ENCODE measurements at regions not wholly inside any gene's neighbourhood (a gene's known extent, or its start where the extent isn't known, plus 50 kb on each side); places are given as distances from the start of the nearest gene placed in this dataset.

GRCh38 chr9:108628316-108628715 is 227.5 kb downstream of the ACTL7B start:
- H3K18ac ChIP-seq (ENCODE audit: low read depth in 1 of 2, low read length in 2 of 2): no peak overlapping the region

GRCh38 chr9:108626743-108627142 is 229.0 kb downstream of the ACTL7B start:
- Histone ChIP-seq H2AK5ac (ENCODE audit: low read length, severe bottlenecking) (no peak overlapping the region), H3K18ac (ENCODE audit: low read depth in 1 of 2, low read length in 2 of 2) (no peak overlapping the region), H3K4ac (ENCODE audit: low read depth in 1 of 2, low read length in 2 of 2) (no peak overlapping the region), H4K8ac (ENCODE audit: low read length) (no peak overlapping the region), H3K9me3 (ENCODE audit: control insufficient read depth, low read length) (no peaks in the 10 kb centered on the region), H3K4me1 (ENCODE audit: control insufficient read depth, insufficient read depth, low read depth, low read length) (no peaks in the 10 kb centered on the region), H2BK5ac (ENCODE audit: low read depth, low read length, poor library complexity, severe bottlenecking) (no peak overlapping the region), H3K4me3 (ENCODE audit: insufficient read depth in 1 of 2, low read depth in 1 of 2, low read length in 2 of 2) (no peak overlapping the region), H2BK120ac (ENCODE audit: low read depth, low read length) (no peak overlapping the region), H4K91ac (ENCODE audit: low read length) (no peak overlapping the region), H3K4me2 (ENCODE audit: low read length, poor library complexity, severe bottlenecking) (no peak overlapping the region), H2BK12ac (ENCODE audit: low read length in 2 of 2) (no peak overlapping the region), H3K27me3 (ENCODE audit: control insufficient read depth in 1 of 2, insufficient read depth in 1 of 2, low read length in 2 of 2) (no peaks in the 10 kb centered on the region), H3K79me1 (replicated peaks; ENCODE audit: low read length, poor library complexity, severe bottlenecking) (no peaks in the 10 kb centered on the region), H3K27ac (ENCODE audit: low read length, poor library complexity, severe bottlenecking) (no peak overlapping the region), H3K36me3 (ENCODE audit: control insufficient read depth in 1 of 2, insufficient read depth in 2 of 2, low read depth in 1 of 2, low read length in 2 of 2) (no peaks in the 10 kb centered on the region), H2BK15ac (ENCODE audit: low read depth, poor library complexity, severe bottlenecking) (no peak overlapping the region), H2AFZ (ENCODE audit: low read depth, low read length) (no peak overlapping the region), H3K23ac (ENCODE audit: low read length in 2 of 2) (no peak overlapping the region), H3K14ac (ENCODE audit: low read length in 2 of 2) (no peak overlapping the region), H3K9ac (ENCODE audit: low read length) (no peak overlapping the region)
- 97% methylated on average over 17 of the region's 19 CpGs for WGBS
- DNase-seq: no peak

More at GRCh38 chr9:108628316-108628715, 227.5 kb downstream of the ACTL7B start:
- no peak overlapping the region for H3K4ac ChIP-seq (ENCODE audit: low read depth in 1 of 2, low read length in 2 of 2)
- no peak overlapping the region for H4K91ac ChIP-seq (ENCODE audit: low read length)
- no peaks in the 10 kb centered on the region for H3K36me3 ChIP-seq (ENCODE audit: control insufficient read depth in 1 of 2, insufficient read depth in 2 of 2, low read depth in 1 of 2, low read length in 2 of 2)
- no peak overlapping the region for H2AK5ac ChIP-seq (ENCODE audit: low read length, severe bottlenecking)
- H3K9me3 ChIP-seq (ENCODE audit: control insufficient read depth, low read length): no peaks in the 10 kb centered on the region
- H3K27me3 ChIP-seq (ENCODE audit: control insufficient read depth in 1 of 2, insufficient read depth in 1 of 2, low read length in 2 of 2): no peaks in the 10 kb centered on the region
- H3K4me3 ChIP-seq (ENCODE audit: insufficient read depth in 1 of 2, low read depth in 1 of 2, low read length in 2 of 2): no peak overlapping the region
- no peak overlapping the region for H3K23ac ChIP-seq (ENCODE audit: low read length in 2 of 2)
- no peak overlapping the region for H4K8ac ChIP-seq (ENCODE audit: low read length)
- no peak overlapping the region for H2BK12ac ChIP-seq (ENCODE audit: low read length in 2 of 2)
- no peaks in the 10 kb centered on the region for H3K79me1 ChIP-seq (replicated peaks; ENCODE audit: low read length, poor library complexity, severe bottlenecking)
- no peak overlapping the region for H2BK5ac ChIP-seq (ENCODE audit: low read depth, low read length, poor library complexity, severe bottlenecking)
- no peak for DNase-seq
- no peak overlapping the region for H3K4me2 ChIP-seq (ENCODE audit: low read length, poor library complexity, severe bottlenecking)
- H2AFZ ChIP-seq (ENCODE audit: low read depth, low read length): no peak overlapping the region
- no peak overlapping the region for H3K14ac ChIP-seq (ENCODE audit: low read length in 2 of 2)
- H3K9ac ChIP-seq (ENCODE audit: low read length): no peak overlapping the region
- H2BK15ac ChIP-seq (ENCODE audit: low read depth, poor library complexity, severe bottlenecking): no peak overlapping the region
- no peaks in the 10 kb centered on the region for H3K4me1 ChIP-seq (ENCODE audit: control insufficient read depth, insufficient read depth, low read depth, low read length)
- no peak overlapping the region for H3K27ac ChIP-seq (ENCODE audit: low read length, poor library complexity, severe bottlenecking)
- no peak overlapping the region for H2BK120ac ChIP-seq (ENCODE audit: low read depth, low read length)

- Histone ChIP-seq H3K27me3 (ENCODE audit: control insufficient read depth in 1 of 2, insufficient read depth in 1 of 2, low read length in 2 of 2) (peaks cover 0 to 5% of the 10 kb centered on the region in 2 experiments), H3K4me2 (ENCODE audit: low read length, poor library complexity, severe bottlenecking) (no peak overlapping the region), H2AK5ac (ENCODE audit: low read length, severe bottlenecking) (no peak overlapping the region), H2BK12ac (ENCODE audit: low read length in 2 of 2) (no peak overlapping the region), H3K4ac (ENCODE audit: low read depth in 1 of 2, low read length in 2 of 2) (no peak overlapping the region), H3K79me1 (replicated peaks; ENCODE audit: low read length, poor library complexity, severe bottlenecking) (no peaks in the 10 kb centered on the region), H3K14ac (ENCODE audit: low read length in 2 of 2) (no peak overlapping the region), H3K4me3 (ENCODE audit: insufficient read depth in 1 of 2, low read depth in 1 of 2, low read length in 2 of 2) (no peak overlapping the region), H3K9me3 (ENCODE audit: control insufficient read depth, low read length) (no peaks in the 10 kb centered on the region), H4K91ac (ENCODE audit: low read length) (no peak overlapping the region), H3K36me3 (ENCODE audit: control insufficient read depth in 1 of 2, insufficient read depth in 2 of 2, low read depth in 1 of 2, low read length in 2 of 2) (no peaks in the 10 kb centered on the region), H2BK5ac (ENCODE audit: low read depth, low read length, poor library complexity, severe bottlenecking) (no peak overlapping the region), H2AFZ (ENCODE audit: low read depth, low read length) (no peak overlapping the region), H4K8ac (ENCODE audit: low read length) (no peak overlapping the region), H3K9ac (ENCODE audit: low read length) (no peak overlapping the region), H3K27ac (ENCODE audit: low read length, poor library complexity, severe bottlenecking) (no peak overlapping the region), H2BK120ac (ENCODE audit: low read depth, low read length) (no peak overlapping the region), H3K4me1 (ENCODE audit: control insufficient read depth, insufficient read depth, low read depth, low read length) (no peaks in the 10 kb centered on the region), H3K23ac (ENCODE audit: low read length in 2 of 2) (no peak overlapping the region), H2BK15ac (ENCODE audit: low read depth, poor library complexity, severe bottlenecking) (no peak overlapping the region), H3K18ac (ENCODE audit: low read depth in 1 of 2, low read length in 2 of 2) (no peak overlapping the region)
- no peak for DNase-seq
- 93% methylated on average over 2 of the region's 3 CpGs for WGBS
These were observed 233.6 kb downstream of the ACTL7B start for GRCh38 chr9:108621991-108622855.

- Histone ChIP-seq H4K8ac (ENCODE audit: low read length) (no peak overlapping the region), H3K4me2 (ENCODE audit: low read length, poor library complexity, severe bottlenecking) (no peak overlapping the region), H3K27me3 (ENCODE audit: control insufficient read depth in 1 of 2, insufficient read depth in 1 of 2, low read length in 2 of 2) (peaks cover 0 to 5% of the 10 kb centered on the region in 2 experiments), H3K79me1 (replicated peaks; ENCODE audit: low read length, poor library complexity, severe bottlenecking) (no peaks in the 10 kb centered on the region), H2BK120ac (ENCODE audit: low read depth, low read length) (no peak overlapping the region), H3K36me3 (ENCODE audit: control insufficient read depth in 1 of 2, insufficient read depth in 2 of 2, low read depth in 1 of 2, low read length in 2 of 2) (no peaks in the 10 kb centered on the region), H3K4ac (ENCODE audit: low read depth in 1 of 2, low read length in 2 of 2) (no peak overlapping the region), H3K18ac (ENCODE audit: low read depth in 1 of 2, low read length in 2 of 2) (no peak overlapping the region), H3K23ac (ENCODE audit: low read length in 2 of 2) (no peak overlapping the region), H4K91ac (ENCODE audit: low read length) (no peak overlapping the region), H3K27ac (ENCODE audit: low read length, poor library complexity, severe bottlenecking) (no peak overlapping the region), H2BK12ac (ENCODE audit: low read length in 2 of 2) (no peak overlapping the region), H2AK5ac (ENCODE audit: low read length, severe bottlenecking) (no peak overlapping the region), H3K14ac (ENCODE audit: low read length in 2 of 2) (no peak overlapping the region), H3K4me3 (ENCODE audit: insufficient read depth in 1 of 2, low read depth in 1 of 2, low read length in 2 of 2) (no peak overlapping the region), H3K9ac (ENCODE audit: low read length) (peak overlapping the region; percentile 11), H2AFZ (ENCODE audit: low read depth, low read length) (no peak overlapping the region), H2BK5ac (ENCODE audit: low read depth, low read length, poor library complexity, severe bottlenecking) (no peak overlapping the region), H2BK15ac (ENCODE audit: low read depth, poor library complexity, severe bottlenecking) (no peak overlapping the region), H3K9me3 (ENCODE audit: control insufficient read depth, low read length) (no peaks in the 10 kb centered on the region), H3K4me1 (ENCODE audit: control insufficient read depth, insufficient read depth, low read depth, low read length) (no peaks in the 10 kb centered on the region)
- DNase-seq: no peak
- WGBS: 82% methylated on average over 2 of the region's 2 CpGs
These were observed 235.0 kb downstream of the ACTL7B start for GRCh38 chr9:108620767-108621166.
